SJCRH30 (cell line): ENCODE measurements at regions not wholly inside any gene's neighbourhood (a gene's known extent, or its start where the extent isn't known, plus 50 kb on each side); places are given as distances from the start of the nearest gene placed in this dataset.
A peak's percentile ranks its signal among the peaks of the same experiment; 100 is the strongest.
"Not testable (repeated sequence)": the region's sequence is repeated elsewhere in the genome, so short reads cannot be mapped to it uniquely, and the experiment has no call there.

Source experiments
- DNase-seq, 2 experiments: peaks; one replicate each; pipeline ENCODE4 v3.0.0-alpha.2; 2015 to 2020
- H3K27ac ChIP-seq: fragments of 250-450 bp; sonication (Bioruptor Pico); 2 replicates; pipeline ENCODE4 v1.5.1; 2020; ENCODE audit warnings: mild to moderate bottlenecking, moderate library complexity
- H3K27me3 ChIP-seq: fragments of 250-450 bp; sonication (Bioruptor Pico); 2 replicates; pipeline ENCODE4 v1.5.1; 2020; ENCODE audit warnings: mild to moderate bottlenecking, moderate library complexity
- H3K36me3 ChIP-seq: fragments of 250-450 bp; sonication (Bioruptor Pico); 2 replicates; pipeline ENCODE4 v1.5.1; 2020; ENCODE audit warnings: mild to moderate bottlenecking, moderate library complexity
- H3K4me1 ChIP-seq: fragments of 250-450 bp; sonication (Bioruptor Pico); 2 replicates; pipeline ENCODE4 v1.5.1; 2020; ENCODE audit warnings: mild to moderate bottlenecking, moderate library complexity
- H3K4me3 ChIP-seq: fragments of 250-450 bp; sonication (Bioruptor Pico); 2 replicates; pipeline ENCODE4 v1.5.1; 2020; ENCODE audit warnings: mild to moderate bottlenecking, moderate library complexity
- H3K9me3 ChIP-seq: fragments of 250-450 bp; sonication (Bioruptor Pico); replicated peaks from 2 replicates; pipeline ENCODE4 v1.5.1; 2020; ENCODE audit warnings: mild to moderate bottlenecking, moderate library complexity

GRCh38 chr2:158866082-158866481, 71.0 kb downstream of the DAPL1 start:
- H3K27me3 ChIP-seq, DNase-seq, H3K36me3 ChIP-seq, H3K27ac ChIP-seq, H3K9me3 ChIP-seq, H3K4me3 ChIP-seq, H3K4me1 ChIP-seq: not testable (repeated sequence)

- H3K4me3 ChIP-seq, H3K27me3 ChIP-seq, H3K27ac ChIP-seq, H3K36me3 ChIP-seq, H3K4me1 ChIP-seq, DNase-seq, H3K9me3 ChIP-seq: not testable (repeated sequence)
These were observed 72.5 kb downstream of the DAPL1 start for GRCh38 chr2:158867531-158868191.

GRCh38 chr2:158868386-158868785, 73.3 kb downstream of the DAPL1 start:
- not testable (repeated sequence) for H3K27me3 ChIP-seq, H3K4me3 ChIP-seq, H3K36me3 ChIP-seq, H3K27ac ChIP-seq, H3K9me3 ChIP-seq, H3K4me1 ChIP-seq
- DNase-seq = peak in 1 of 2 experiments; percentile 30

GRCh38 chr2:158869122-158869521, 74.0 kb downstream of the DAPL1 start:
- not testable (repeated sequence) for H3K27me3 ChIP-seq, H3K36me3 ChIP-seq, H3K27ac ChIP-seq, H3K9me3 ChIP-seq, H3K4me3 ChIP-seq, H3K4me1 ChIP-seq, DNase-seq

GRCh38 chr2:158869609-158870008, 74.5 kb downstream of the DAPL1 start:
- H3K27me3 ChIP-seq, H3K36me3 ChIP-seq, H3K4me1 ChIP-seq, H3K27ac ChIP-seq, H3K4me3 ChIP-seq, DNase-seq, H3K9me3 ChIP-seq: not testable (repeated sequence)

- Histone ChIP-seq H3K27ac (no peak overlapping the region), H3K27me3 (no peaks in the 10 kb centered on the region), H3K4me3 (no peak overlapping the region), H3K4me1 (no peaks in the 10 kb centered on the region), H3K36me3 (no peaks in the 10 kb centered on the region), H3K9me3 (no peaks in the 10 kb centered on the region)
- DNase-seq = no peak
These were observed 82.9 kb downstream of the DAPL1 start for GRCh38 chr2:158878003-158878402.

- Histone ChIP-seq H3K36me3 (no peaks in the 10 kb centered on the region), H3K4me3 (no peak overlapping the region), H3K4me1 (no peaks in the 10 kb centered on the region), H3K27ac (no peak overlapping the region), H3K27me3 (no peaks in the 10 kb centered on the region), H3K9me3 (no peaks in the 10 kb centered on the region)
- DNase-seq = no peak
These were observed 84.2 kb downstream of the DAPL1 start for GRCh38 chr2:158879229-158879903.

GRCh38 chr2:158882297-158882696, 86.1 kb upstream of the TANC1 start:
- no peak overlapping the region for H3K27ac ChIP-seq
- no peaks in the 10 kb centered on the region for H3K36me3 ChIP-seq
- no peaks in the 10 kb centered on the region for H3K4me1 ChIP-seq
- no peaks in the 10 kb centered on the region for H3K27me3 ChIP-seq
- no peak overlapping the region for H3K4me3 ChIP-seq
- no peak for DNase-seq
- no peaks in the 10 kb centered on the region for H3K9me3 ChIP-seq

- not testable (repeated sequence) for H3K27me3 ChIP-seq, H3K36me3 ChIP-seq, H3K9me3 ChIP-seq, H3K4me3 ChIP-seq, H3K4me1 ChIP-seq, H3K27ac ChIP-seq, DNase-seq
These were observed 83.9 kb upstream of the TANC1 start for GRCh38 chr2:158884552-158884951.

- not testable (repeated sequence) for H3K36me3 ChIP-seq, H3K4me3 ChIP-seq, H3K4me1 ChIP-seq, H3K27me3 ChIP-seq, DNase-seq, H3K9me3 ChIP-seq, H3K27ac ChIP-seq
These were observed 83.3 kb upstream of the TANC1 start for GRCh38 chr2:158885018-158885678.

GRCh38 chr2:158885679-158886050, 82.8 kb upstream of the TANC1 start:
- not testable (repeated sequence) for H3K27ac ChIP-seq, H3K36me3 ChIP-seq, DNase-seq, H3K4me3 ChIP-seq, H3K9me3 ChIP-seq, H3K4me1 ChIP-seq, H3K27me3 ChIP-seq

- Histone ChIP-seq H3K36me3 (no peaks in the 10 kb centered on the region), H3K9me3 (peaks cover 5% of the 10 kb centered on the region; the same call in 1 of the 2 replicates), H3K4me3 (no peak overlapping the region), H3K4me1 (no peaks in the 10 kb centered on the region), H3K27me3 (no peaks in the 10 kb centered on the region), H3K27ac (no peak overlapping the region)
- no peak for DNase-seq
These were observed 79.1 kb upstream of the TANC1 start for GRCh38 chr2:158889135-158889853.

- peak in 1 of 2 experiments; percentile 14 for DNase-seq
- H3K9me3 ChIP-seq = peaks cover 5% of the 10 kb centered on the region; the same call in 1 of the 2 replicates
- H3K27ac ChIP-seq = no peak overlapping the region
- no peaks in the 10 kb centered on the region for H3K36me3 ChIP-seq
- no peaks in the 10 kb centered on the region for H3K4me1 ChIP-seq
- no peak overlapping the region for H3K4me3 ChIP-seq
- no peaks in the 10 kb centered on the region for H3K27me3 ChIP-seq
These were observed 78.0 kb upstream of the TANC1 start for GRCh38 chr2:158890296-158890905.

GRCh38 chr2:158893026-158893425, 75.4 kb upstream of the TANC1 start:
- Histone ChIP-seq H3K4me1 (no peaks in the 10 kb centered on the region), H3K27ac (no peak overlapping the region), H3K27me3 (no peaks in the 10 kb centered on the region), H3K9me3 (peaks cover 5% of the 10 kb centered on the region; the same call in 1 of the 2 replicates), H3K36me3 (no peaks in the 10 kb centered on the region), H3K4me3 (no peak overlapping the region)
- peak in 1 of 2 experiments; percentile 24 for DNase-seq

- Histone ChIP-seq H3K27me3 (no peaks in the 10 kb centered on the region), H3K4me3 (no peak overlapping the region), H3K4me1 (no peaks in the 10 kb centered on the region), H3K9me3 (peaks cover 5% of the 10 kb centered on the region; the same call in 1 of the 2 replicates), H3K36me3 (no peaks in the 10 kb centered on the region), H3K27ac (no peak overlapping the region)
- DNase-seq = no peak
These were observed 75.0 kb upstream of the TANC1 start for GRCh38 chr2:158893474-158893873.
